SU-DHL-6 (cell line): ENCODE measurements at regions not wholly inside any gene's neighbourhood (a gene's known extent, or its start where the extent isn't known, plus 50 kb on each side); places are given as distances from the start of the nearest gene placed in this dataset.

Source experiments
- H2AFZ ChIP-seq: fragments of 200-600 bp; sonication (generic); 2 replicates; pipeline ENCODE4 v1.6.1; 2014; ENCODE audit warnings: low read depth, mild to moderate bottlenecking, moderate library complexity, mixed read lengths, antibody characterized with exemption, low read length; ENCODE audit not compliant: severe bottlenecking
- H3F3A ChIP-seq: fragments of 200-600 bp; shearing (Covaris generic); 2 replicates; pipeline ENCODE4 v1.6.0; 2016; ENCODE audit warnings: antibody characterized with exemption, mild to moderate bottlenecking; ENCODE audit not compliant: insufficient read depth
- H3K27ac ChIP-seq: fragments of 200-600 bp; sonication (generic); 2 replicates; pipeline ENCODE4 v1.5.1; 2016; ENCODE audit warnings: low read depth, mild to moderate bottlenecking, low read length, moderate library complexity, mixed read lengths
- H3K27me3 ChIP-seq: fragments of 200-600 bp; sonication (generic), shearing (Covaris generic); 2 replicates; pipeline ENCODE4 v1.6.0; 2014; ENCODE audit warnings: mild to moderate bottlenecking, low read length
- H3K36me3 ChIP-seq: fragments of 200-600 bp; sonication (generic); 2 replicates; pipeline ENCODE4 v1.6.1; 2014; ENCODE audit warnings: mild to moderate bottlenecking, low read length, mixed read lengths
- H3K4me2 ChIP-seq: fragments of 300-600, 200-600 bp; shearing (Covaris generic), sonication (generic); 2 replicates; pipeline ENCODE4 v1.6.0; 2014; ENCODE audit warnings: low read length, low read depth, mild to moderate bottlenecking; ENCODE audit not compliant: poor library complexity, severe bottlenecking
- H3K4me3 ChIP-seq: fragments of 200-600 bp; sonication (generic); 2 replicates; pipeline ENCODE4 v1.5.1; 2014; ENCODE audit warnings: antibody characterized with exemption, low read length, mild to moderate bottlenecking, mixed read lengths; ENCODE audit not compliant: insufficient read depth, poor library complexity, severe bottlenecking
- H3K79me2 ChIP-seq: fragments of 200-600 bp; sonication (generic); 2 replicates; pipeline ENCODE4 v1.6.1; 2014; ENCODE audit warnings: mild to moderate bottlenecking, low read length, moderate library complexity; ENCODE audit not compliant: insufficient read depth
- H3K9ac ChIP-seq: fragments of 200-600 bp; sonication (generic); 2 replicates; pipeline ENCODE4 v1.7.0; 2014; ENCODE audit warnings: mild to moderate bottlenecking, low read length
- H3K9me2 ChIP-seq: fragments of 200-600 bp; sonication (generic); replicated peaks from 2 replicates; pipeline ENCODE4 v1.6.1; 2014; ENCODE audit warnings: low read length; ENCODE audit not compliant: insufficient read depth
- H3K9me3 ChIP-seq: fragments of 200-600 bp; sonication (generic); 2 replicates; pipeline ENCODE4 v1.6.1; 2014; ENCODE audit warnings: low read length, mixed read lengths; ENCODE audit not compliant: insufficient read depth
- H4K20me1 ChIP-seq: fragments of 200-600 bp; sonication (generic); 2 replicates; pipeline ENCODE4 v1.6.1; 2014; ENCODE audit warnings: low read depth, mild to moderate bottlenecking, antibody characterized with exemption, low read length, moderate library complexity, mixed read lengths
- CTCF ChIP-seq: fragments of 200-600 bp; sonication (generic); IDR thresholded peaks from one replicate; pipeline ENCODE4 v1.5.1; 2017; ENCODE audit warnings: antibody characterized with exemption, mild to moderate bottlenecking, low read length, moderate library complexity; ENCODE audit not compliant: insufficient read depth, poor library complexity, severe bottlenecking
- EZH2phosphoT487 ChIP-seq: fragments of 200-600 bp; sonication (generic), shearing (Covaris generic); conservative IDR thresholded peaks from 2 replicates; pipeline ENCODE4 v1.6.1; 2018; ENCODE audit warnings: mild to moderate bottlenecking, antibody characterized with exemption, low read length, moderate library complexity, mixed read lengths

- H3K27me3 ChIP-seq: no peaks in the 10 kb centered on the region; the same call in 1 of the 2 replicates
- no peaks in the 10 kb centered on the region for H3K36me3 ChIP-seq
- TF ChIP-seq EZH2phosphoT487 (no peak), CTCF (no peak)
- no peak overlapping the region for H3K4me2 ChIP-seq
- H3K79me2 ChIP-seq: no peaks in the 10 kb centered on the region
- no peak overlapping the region for H3K27ac ChIP-seq
- no peaks in the 10 kb centered on the region for H3F3A ChIP-seq
- H3K9ac ChIP-seq: no peak overlapping the region
- no peaks in the 10 kb centered on the region for H3K9me3 ChIP-seq
- H4K20me1 ChIP-seq: no peaks in the 10 kb centered on the region
- H3K9me2 ChIP-seq: no peaks in the 10 kb centered on the region
- no peak overlapping the region for H2AFZ ChIP-seq
- H3K4me3 ChIP-seq: no peak overlapping the region
These were observed 180.0 kb downstream of the TRIM29 start for GRCh38 chr11:119957951-119958350.

- Histone ChIP-seq H3K27me3 (no peaks in the 10 kb centered on the region), H3K4me2 (no peak overlapping the region), H4K20me1 (no peaks in the 10 kb centered on the region), H3K4me3 (no peak overlapping the region), H3K9me3 (no peaks in the 10 kb centered on the region), H2AFZ (no peak overlapping the region), H3F3A (no peaks in the 10 kb centered on the region), H3K79me2 (no peaks in the 10 kb centered on the region), H3K9ac (no peak overlapping the region), H3K36me3 (no peaks in the 10 kb centered on the region), H3K9me2 (no peaks in the 10 kb centered on the region), H3K27ac (no peak overlapping the region)
- TF ChIP-seq CTCF: no peak
- no peak for TF ChIP-seq EZH2phosphoT487
These were observed 185.5 kb downstream of the TRIM29 start for GRCh38 chr11:119952441-119952840.

GRCh38 chr11:119943298-119943655 lies 194.6 kb downstream of the TRIM29 start:
- no peak overlapping the region for H3K27ac ChIP-seq
- no peak overlapping the region for H3K4me3 ChIP-seq
- no peaks in the 10 kb centered on the region for H3K9me2 ChIP-seq
- H3F3A ChIP-seq: no peaks in the 10 kb centered on the region
- no peak overlapping the region for H3K9ac ChIP-seq
- no peaks in the 10 kb centered on the region for H3K36me3 ChIP-seq
- H3K4me2 ChIP-seq: no peak overlapping the region
- H3K9me3 ChIP-seq: no peaks in the 10 kb centered on the region
- H4K20me1 ChIP-seq: no peaks in the 10 kb centered on the region
- no peaks in the 10 kb centered on the region for H3K79me2 ChIP-seq
- no peaks in the 10 kb centered on the region for H3K27me3 ChIP-seq
- TF ChIP-seq CTCF (no peak), EZH2phosphoT487 (no peak)
- H2AFZ ChIP-seq: no peak overlapping the region
